Glutamatergic neuron (in vitro differentiated cells): ENCODE measurements at regions not wholly inside any gene's neighbourhood (a gene's known extent, or its start where the extent isn't known, plus 50 kb on each side); places are given as distances from the start of the nearest gene placed in this dataset.
"Not testable (repeated sequence)": the region's sequence is repeated elsewhere in the genome, so short reads cannot be mapped to it uniquely, and the experiment has no call there.

Experiments used
- DNase-seq: peaks from one replicate; pipeline ENCODE4 v3.0.0; 2022
- H3K27ac Mint-ChIP-seq: one replicate; pipeline ENCODE4 v1.8.0; 2020; ENCODE audit warnings: mild to moderate bottlenecking, mixed read lengths, inconsistent platforms; ENCODE audit not compliant: unreplicated experiment
- H3K27me3 Mint-ChIP-seq: one replicate; pipeline ENCODE4 v1.8.0; 2020; ENCODE audit warnings: mild to moderate bottlenecking, moderate library complexity, mixed read lengths, inconsistent platforms; ENCODE audit not compliant: unreplicated experiment
- H3K36me3 Mint-ChIP-seq: one replicate; pipeline ENCODE4 v1.8.0; 2020; ENCODE audit warnings: mild to moderate bottlenecking, mixed read lengths, inconsistent platforms; ENCODE audit not compliant: unreplicated experiment
- H3K4me1 Mint-ChIP-seq: one replicate; pipeline ENCODE4 v1.8.0; 2020; ENCODE audit warnings: mild to moderate bottlenecking, low read depth, mixed read lengths, inconsistent platforms; ENCODE audit not compliant: unreplicated experiment
- H3K4me3 Mint-ChIP-seq: one replicate; pipeline ENCODE4 v1.8.0; 2020; ENCODE audit warnings: mild to moderate bottlenecking, mixed read lengths, inconsistent platforms; ENCODE audit not compliant: unreplicated experiment
- H3K9me3 Mint-ChIP-seq: one replicate; pipeline ENCODE4 v1.8.0; 2020; ENCODE audit warnings: mild to moderate bottlenecking, moderate library complexity, mixed read lengths, inconsistent platforms; ENCODE audit not compliant: unreplicated experiment
- CTCF ChIP-seq: fragments of 200-600 bp; sonication (generic); IDR thresholded peaks from one replicate; pipeline ENCODE4 v1.5.0; 2021; ENCODE audit not compliant: partially characterized antibody, unreplicated experiment

- peaks cover 1% of the 10 kb centered on the region for H3K9me3 Mint-ChIP-seq
- H3K4me1 Mint-ChIP-seq, result peaks cover under 1% of the 10 kb centered on the region
- peaks cover 4% of the 10 kb centered on the region for H3K27me3 Mint-ChIP-seq
- no peak overlapping the region for H3K4me3 Mint-ChIP-seq
- peaks cover 5% of the 10 kb centered on the region for H3K36me3 Mint-ChIP-seq
- no peak for TF ChIP-seq CTCF
- DNase-seq, result no peak
- no peak overlapping the region for H3K27ac Mint-ChIP-seq
These were observed 81.5 kb upstream of the RHOU start for GRCh38 chr1:228653748-228654147.

- Mint-ChIP-seq H3K36me3 (no peaks in the 10 kb centered on the region), H3K4me3 (no peak overlapping the region), H3K27me3 (no peaks in the 10 kb centered on the region), H3K4me1 (no peaks in the 10 kb centered on the region), H3K27ac (peak overlapping the region; percentile 24), H3K9me3 (peaks cover 1% of the 10 kb centered on the region)
- TF ChIP-seq CTCF, result no peak
- DNase-seq, result no peak
These were observed 79.4 kb upstream of the RHOU start for GRCh38 chr1:228655796-228656394.

GRCh38 chr1:228662007-228662689, 73.1 kb upstream of the RHOU start:
- not testable (repeated sequence) for H3K27me3 Mint-ChIP-seq, H3K4me3 Mint-ChIP-seq, H3K27ac Mint-ChIP-seq, DNase-seq, H3K9me3 Mint-ChIP-seq, H3K4me1 Mint-ChIP-seq, H3K36me3 Mint-ChIP-seq

- H3K36me3 Mint-ChIP-seq, result no peaks in the 10 kb centered on the region
- peak; percentile 93 for TF ChIP-seq CTCF
- DNase-seq, result peak; percentile 83
- peaks cover 3% of the 10 kb centered on the region for H3K4me1 Mint-ChIP-seq
- H3K4me3 Mint-ChIP-seq, result no peak overlapping the region
- H3K27ac Mint-ChIP-seq, result no peak overlapping the region
- peaks cover 1% of the 10 kb centered on the region for H3K27me3 Mint-ChIP-seq
- peaks cover 3% of the 10 kb centered on the region for H3K9me3 Mint-ChIP-seq
These were observed 70.8 kb upstream of the RHOU start for GRCh38 chr1:228664399-228664914.

- no peak for TF ChIP-seq CTCF
- Mint-ChIP-seq H3K4me1 (peaks cover 3% of the 10 kb centered on the region), H3K9me3 (peaks cover 2% of the 10 kb centered on the region), H3K27ac (no peak overlapping the region), H3K36me3 (no peaks in the 10 kb centered on the region), H3K4me3 (no peak overlapping the region), H3K27me3 (peaks cover 1% of the 10 kb centered on the region)
- DNase-seq, result no peak
These were observed 68.3 kb upstream of the RHOU start for GRCh38 chr1:228666686-228667623.
